GM13976 (cell line): ENCODE measurements at regions not wholly inside any gene's neighbourhood (a gene's known extent, or its start where the extent isn't known, plus 50 kb on each side); places are given as distances from the start of the nearest gene placed in this dataset.

ENCODE experiments used
- DNase-seq: peaks from one replicate; pipeline ENCODE4 v3.0.0; 2012; ENCODE audit warnings: low spot score
- in situ Hi-C: fragments of 300-500 bp; cut with MboI; formaldehyde crosslinking; loops from one replicate; pipeline ENCODE4 v1.12.0; 2022; ENCODE audit warnings: low sequenced_read_pairs, mixed read lengths, inconsistent platforms; ENCODE audit not compliant: unreplicated experiment
- TF ChIP-seq, protein P1 (sequence below): IDR thresholded peaks from 2 replicates; pipeline ENCODE4 v1.5.1; 2012; ENCODE audit warnings: borderline replicate concordance, mild to moderate bottlenecking; ENCODE audit not compliant: insufficient read depth; ENCODE audit errors: extremely low read depth, missing control alignments, control extremely low read depth

DNA sequence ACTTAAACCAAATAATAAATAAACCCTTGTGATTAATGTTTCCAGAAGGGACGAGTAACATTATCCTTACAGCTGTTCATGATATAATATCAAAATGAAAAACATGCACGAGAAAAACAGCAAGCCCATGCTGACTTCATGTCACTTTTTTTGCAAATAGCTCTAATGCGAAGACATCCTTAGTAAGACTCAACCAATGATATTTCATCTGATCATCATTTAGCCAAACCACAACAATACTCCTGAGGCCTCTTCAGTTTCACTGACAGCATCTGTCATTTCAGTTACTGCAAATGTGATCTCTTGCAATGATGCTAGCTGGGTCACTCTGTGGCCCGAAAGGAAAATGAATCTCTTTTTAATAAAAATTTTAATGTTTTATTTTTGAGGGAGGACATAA is 74.0 kb downstream of the POLR2M start:
- no peak for DNase-seq
- TF ChIP-seq, protein P1, sequence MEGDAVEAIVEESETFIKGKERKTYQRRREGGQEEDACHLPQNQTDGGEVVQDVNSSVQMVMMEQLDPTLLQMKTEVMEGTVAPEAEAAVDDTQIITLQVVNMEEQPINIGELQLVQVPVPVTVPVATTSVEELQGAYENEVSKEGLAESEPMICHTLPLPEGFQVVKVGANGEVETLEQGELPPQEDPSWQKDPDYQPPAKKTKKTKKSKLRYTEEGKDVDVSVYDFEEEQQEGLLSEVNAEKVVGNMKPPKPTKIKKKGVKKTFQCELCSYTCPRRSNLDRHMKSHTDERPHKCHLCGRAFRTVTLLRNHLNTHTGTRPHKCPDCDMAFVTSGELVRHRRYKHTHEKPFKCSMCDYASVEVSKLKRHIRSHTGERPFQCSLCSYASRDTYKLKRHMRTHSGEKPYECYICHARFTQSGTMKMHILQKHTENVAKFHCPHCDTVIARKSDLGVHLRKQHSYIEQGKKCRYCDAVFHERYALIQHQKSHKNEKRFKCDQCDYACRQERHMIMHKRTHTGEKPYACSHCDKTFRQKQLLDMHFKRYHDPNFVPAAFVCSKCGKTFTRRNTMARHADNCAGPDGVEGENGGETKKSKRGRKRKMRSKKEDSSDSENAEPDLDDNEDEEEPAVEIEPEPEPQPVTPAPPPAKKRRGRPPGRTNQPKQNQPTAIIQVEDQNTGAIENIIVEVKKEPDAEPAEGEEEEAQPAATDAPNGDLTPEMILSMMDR: no peak
- in situ Hi-C loops: no loop called here

DNA sequence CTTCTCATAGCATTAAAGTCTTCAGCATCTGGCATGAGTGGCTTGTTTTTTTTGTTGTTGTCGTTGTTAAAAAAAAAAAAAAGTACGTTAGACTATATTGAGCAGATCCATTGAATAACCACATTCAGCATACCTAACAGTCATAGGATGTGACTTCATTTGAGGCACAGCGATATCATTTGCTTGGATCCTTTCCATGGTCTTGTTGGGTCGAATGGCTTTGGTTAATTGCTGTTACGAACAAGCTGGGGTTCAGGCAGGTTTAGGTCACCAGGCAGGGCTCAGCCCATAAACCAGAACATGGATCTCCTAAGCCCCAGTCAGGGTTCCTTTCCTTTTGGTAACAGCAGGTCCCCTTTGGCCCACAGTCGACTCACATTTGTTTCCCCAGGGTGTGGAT is 76.2 kb downstream of the POLR2M start:
- no peak for DNase-seq
- in situ Hi-C loops: no loop called here
- TF ChIP-seq, protein P1: no peak

DNA sequence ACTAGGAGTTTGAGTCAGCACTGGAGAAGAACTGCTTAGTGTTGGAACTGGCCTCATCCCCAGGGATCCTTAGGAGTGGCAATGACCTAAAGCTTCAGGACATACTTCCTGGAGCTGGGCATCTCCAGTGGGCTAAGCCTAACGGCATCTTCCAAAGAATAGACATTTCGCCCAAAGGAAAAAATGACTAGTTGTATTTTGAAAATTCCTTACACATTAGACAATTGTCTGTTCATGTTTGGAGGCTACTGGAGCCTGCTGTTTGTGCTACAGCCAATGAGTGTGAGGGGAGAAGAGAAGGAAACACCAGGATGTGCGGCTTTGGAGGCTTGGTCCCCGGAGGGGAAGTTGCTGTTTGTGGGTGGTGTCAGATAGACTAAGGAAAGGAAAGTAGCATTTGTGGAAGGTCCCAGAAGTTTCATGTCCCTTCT is 77.6 kb downstream of the POLR2M start:
- no peak for DNase-seq
- TF ChIP-seq, protein P1: no peak
- in situ Hi-C loops: no loop called here

DNA sequence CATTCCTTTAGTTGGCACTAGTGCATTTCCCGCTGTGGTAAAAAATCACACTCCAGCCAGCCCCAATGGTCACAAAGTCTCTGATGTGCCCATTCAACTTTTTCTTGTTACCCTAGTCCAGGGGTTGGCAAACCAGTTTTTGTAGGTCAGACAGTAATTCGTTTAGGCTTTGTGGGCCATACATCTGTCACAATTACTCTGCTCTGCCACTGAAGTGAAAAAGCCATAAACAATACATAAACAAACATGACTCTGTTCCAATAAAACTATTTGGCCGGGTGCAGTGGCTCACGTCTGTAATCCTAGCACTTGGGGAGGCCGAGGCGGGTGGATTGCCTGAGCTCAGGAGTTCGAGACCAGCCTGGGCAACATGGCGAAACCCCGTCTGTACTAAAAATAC is 78.5 kb downstream of the POLR2M start:
- DNase-seq: no peak
- TF ChIP-seq, protein P1: no peak
- in situ Hi-C loops: no loop called here

DNA sequence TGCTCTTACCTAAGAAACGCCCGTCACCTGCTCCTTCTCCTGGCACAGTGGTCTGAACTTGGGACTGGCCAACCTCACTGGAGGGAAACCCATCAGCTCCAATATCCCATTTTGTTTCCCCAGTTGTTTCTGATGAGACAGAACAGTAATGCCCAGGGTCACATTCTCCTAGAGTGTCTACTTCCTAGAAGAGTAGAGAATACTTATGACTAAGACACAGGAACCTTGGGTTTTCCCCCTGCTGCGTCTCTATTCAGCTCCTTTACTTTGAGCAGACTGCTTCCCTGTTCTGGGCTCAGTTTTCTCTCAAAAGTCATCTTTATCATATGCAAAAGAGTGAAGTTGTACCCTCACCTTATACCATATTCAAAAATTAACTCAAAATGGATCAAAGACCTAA is 79.4 kb downstream of the POLR2M start:
- DNase-seq: no peak
- TF ChIP-seq, protein P1: no peak
- in situ Hi-C loops: no loop called here

DNA sequence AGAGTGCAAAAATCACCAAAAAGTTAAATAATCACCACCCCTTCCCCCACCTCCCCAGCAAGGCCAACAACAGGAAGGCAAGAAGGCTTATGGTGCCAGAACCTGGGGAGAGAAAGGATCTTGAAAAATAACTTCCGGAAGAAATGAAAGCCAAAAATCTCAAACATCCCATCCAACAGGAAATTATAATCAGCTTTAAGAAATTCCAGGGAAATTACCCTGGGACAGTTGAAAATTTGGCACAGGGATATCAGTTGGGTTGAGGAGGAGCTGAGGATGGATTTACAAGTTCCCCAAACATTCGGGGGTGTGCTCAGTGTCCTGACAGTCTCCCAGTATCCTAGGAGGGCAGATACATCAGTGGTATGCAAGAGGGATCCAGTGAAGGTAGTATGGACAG is 82.7 kb downstream of the POLR2M start:
- no peak for DNase-seq
- TF ChIP-seq, protein P1: no peak
- in situ Hi-C loops: no loop called here
